Suprapubic skin (tissue), 3 donors: ENCODE measurements at regions not wholly inside any gene's neighbourhood (a gene's known extent, or its start where the extent isn't known, plus 50 kb on each side); places are given as distances from the start of the nearest gene placed in this dataset.

Source experiments
- EP300 ChIP-seq: sonication (generic); formaldehyde crosslinking; IDR thresholded peaks from one replicate; pipeline ENCODE4 v1.6.1; 2017; ENCODE audit warnings: antibody characterized with exemption
- POLR2A ChIP-seq, 2 donors: fragments of 450-650 bp; IDR thresholded peaks; one replicate each; pipeline ENCODE4 v1.6.1; 2017; ENCODE audit warnings: antibody characterized with exemption in 2 of 2, mild to moderate bottlenecking in 2 of 2, moderate library complexity in 2 of 2
- TF ChIP-seq, protein P1 (sequence below), 2 donors: fragments of 200-600 bp in 1 of 2; fragments of 450-650 bp in 1 of 2; sonication (generic) in 1 of 2; IDR thresholded peaks; one replicate each; pipeline ENCODE4 v1.5.1; 2016 to 2019; ENCODE audit warnings: antibody characterized with exemption in 2 of 2, mild to moderate bottlenecking in 1 of 2, moderate library complexity in 1 of 2

- TF ChIP-seq EP300 (no peak), POLR2A (IDR thresholded peaks at IDR 0.05) (no peak)
- TF ChIP-seq, protein P1, sequence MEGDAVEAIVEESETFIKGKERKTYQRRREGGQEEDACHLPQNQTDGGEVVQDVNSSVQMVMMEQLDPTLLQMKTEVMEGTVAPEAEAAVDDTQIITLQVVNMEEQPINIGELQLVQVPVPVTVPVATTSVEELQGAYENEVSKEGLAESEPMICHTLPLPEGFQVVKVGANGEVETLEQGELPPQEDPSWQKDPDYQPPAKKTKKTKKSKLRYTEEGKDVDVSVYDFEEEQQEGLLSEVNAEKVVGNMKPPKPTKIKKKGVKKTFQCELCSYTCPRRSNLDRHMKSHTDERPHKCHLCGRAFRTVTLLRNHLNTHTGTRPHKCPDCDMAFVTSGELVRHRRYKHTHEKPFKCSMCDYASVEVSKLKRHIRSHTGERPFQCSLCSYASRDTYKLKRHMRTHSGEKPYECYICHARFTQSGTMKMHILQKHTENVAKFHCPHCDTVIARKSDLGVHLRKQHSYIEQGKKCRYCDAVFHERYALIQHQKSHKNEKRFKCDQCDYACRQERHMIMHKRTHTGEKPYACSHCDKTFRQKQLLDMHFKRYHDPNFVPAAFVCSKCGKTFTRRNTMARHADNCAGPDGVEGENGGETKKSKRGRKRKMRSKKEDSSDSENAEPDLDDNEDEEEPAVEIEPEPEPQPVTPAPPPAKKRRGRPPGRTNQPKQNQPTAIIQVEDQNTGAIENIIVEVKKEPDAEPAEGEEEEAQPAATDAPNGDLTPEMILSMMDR (IDR thresholded peaks at IDR 0.05): no peak
Measured at GRCh38 chr7:15874774-15875173, 188.3 kb upstream of the MEOX2 start.
